ENCODE measurements at regions not wholly inside any gene's neighbourhood (a gene's known extent, or its start where the extent isn't known, plus 50 kb on each side); places are given as distances from the start of the nearest gene placed in this dataset.

- no peak for DNase-seq (ENCODE audit: low read depth)
These were observed 317.6 kb upstream of the CNKSR2 start for GRCh38 chrX:21056622-21057021.

DNA sequence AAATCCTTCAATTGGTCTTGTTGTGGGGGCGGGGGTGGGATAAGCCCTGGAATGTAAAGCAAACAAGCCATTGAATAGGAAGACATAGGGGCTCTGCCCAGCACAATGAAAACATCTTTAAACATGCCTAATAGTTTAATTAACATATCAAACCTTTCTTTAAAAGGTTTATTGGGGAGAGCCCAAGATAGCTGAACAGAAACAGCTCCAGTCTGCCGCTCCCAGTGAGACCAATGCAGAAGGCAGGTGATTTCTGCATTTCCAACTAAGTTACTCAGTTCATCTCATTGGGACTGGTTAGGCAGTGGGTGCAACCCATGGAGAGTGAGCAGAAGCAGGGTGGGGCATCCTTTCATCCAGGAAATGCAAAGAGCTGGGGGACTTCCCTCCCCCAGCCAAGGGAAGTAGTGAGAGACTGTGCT lies 327.2 kb upstream of the CNKSR2 start:
- no peak for DNase-seq (ENCODE audit: low read depth)

GRCh38 chrX:21014326-21014725 lies 359.9 kb upstream of the CNKSR2 start:
- no peak for DNase-seq (ENCODE audit: low read depth)

DNA sequence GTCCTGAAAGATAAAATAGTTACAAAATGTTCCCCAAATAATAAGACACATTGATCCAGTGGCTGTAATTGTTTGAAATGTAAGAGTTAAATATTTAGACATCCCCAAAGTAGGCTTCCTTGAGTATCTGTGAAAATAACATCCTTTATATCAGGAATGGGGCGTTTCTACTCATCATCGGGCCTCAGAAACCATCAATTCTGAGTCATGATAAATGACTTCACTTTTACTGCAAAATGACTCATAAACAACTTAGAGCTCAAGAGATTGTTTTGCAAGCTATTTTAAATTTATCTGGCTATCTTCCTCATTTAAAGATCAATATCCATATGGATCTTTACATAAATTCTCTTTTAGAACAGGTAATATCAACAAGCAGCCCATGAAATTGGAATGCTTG lies 369.4 kb upstream of the CNKSR2 start:
- DNase-seq (ENCODE audit: low read depth), result no peak

- no peak for DNase-seq (ENCODE audit: low read depth)
These were observed 378.4 kb upstream of the CNKSR2 start for GRCh38 chrX:20995829-20996228.

DNA sequence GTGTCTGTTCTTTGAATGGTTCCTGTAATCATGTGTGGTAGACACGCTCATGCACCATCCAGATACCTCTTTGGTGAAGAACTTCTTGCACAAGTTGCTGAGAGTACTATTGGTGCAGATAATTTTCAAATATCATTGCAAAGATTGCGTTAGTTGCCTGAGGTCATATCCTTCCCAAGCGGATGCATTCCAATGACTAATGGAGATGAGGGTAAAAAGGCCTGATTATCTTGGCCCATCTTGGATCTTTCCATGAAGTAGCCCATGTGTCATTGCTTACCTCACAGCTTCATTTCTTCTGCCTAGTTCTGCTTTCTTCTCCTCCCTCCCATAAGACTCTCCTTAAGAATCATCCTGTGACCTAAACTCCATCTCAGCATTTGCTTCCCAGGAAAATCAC lies 384.9 kb upstream of the CNKSR2 start:
- DNase-seq (ENCODE audit: low read depth), result no peak

- no peak for DNase-seq (ENCODE audit: low read depth)
These were observed 385.4 kb upstream of the CNKSR2 start for GRCh38 chrX:20988804-20989203.

DNA sequence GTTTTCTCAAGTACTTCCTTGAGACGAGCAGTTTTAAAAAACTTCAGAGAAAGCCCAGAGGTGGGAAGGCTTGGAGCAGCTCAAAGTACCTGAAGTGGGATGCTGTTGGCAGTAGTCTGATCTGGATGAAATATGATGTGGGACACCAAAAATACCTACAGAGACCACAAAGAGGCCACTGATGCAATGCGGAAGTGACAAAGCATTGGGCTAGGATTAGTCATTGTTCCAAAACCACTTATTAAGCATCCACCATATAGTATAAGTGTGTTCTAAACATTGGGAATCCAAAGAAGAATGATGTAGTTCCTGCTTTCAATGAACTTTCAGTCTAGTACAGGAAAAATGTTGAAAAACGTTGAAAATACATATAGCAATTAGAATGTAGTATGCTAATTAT lies 386.1 kb upstream of the CNKSR2 start:
- DNase-seq (ENCODE audit: low read depth), result no peak

GRCh38 chrX:20980426-20980825 lies 393.8 kb upstream of the CNKSR2 start:
- no peak for DNase-seq (ENCODE audit: low read depth)

DNA sequence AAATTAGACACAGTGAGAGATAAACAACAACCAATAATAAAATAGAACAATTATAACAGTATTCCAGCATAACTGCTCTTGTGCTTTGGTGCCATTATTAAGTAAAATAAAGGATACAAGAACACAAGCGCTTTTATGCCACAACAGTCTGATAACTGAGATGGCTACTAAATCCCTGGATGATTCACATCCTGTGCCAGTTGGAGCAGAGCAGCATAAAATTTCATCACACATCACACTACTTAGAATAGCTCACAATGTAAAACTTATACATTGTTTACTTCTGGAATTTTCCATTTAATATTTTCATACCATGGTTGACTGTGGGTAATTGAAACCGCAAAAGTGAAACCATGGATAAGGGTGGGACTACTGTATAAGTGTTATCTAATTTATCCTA lies 399.9 kb upstream of the CNKSR2 start:
- no peak for DNase-seq (ENCODE audit: low read depth)

DNA sequence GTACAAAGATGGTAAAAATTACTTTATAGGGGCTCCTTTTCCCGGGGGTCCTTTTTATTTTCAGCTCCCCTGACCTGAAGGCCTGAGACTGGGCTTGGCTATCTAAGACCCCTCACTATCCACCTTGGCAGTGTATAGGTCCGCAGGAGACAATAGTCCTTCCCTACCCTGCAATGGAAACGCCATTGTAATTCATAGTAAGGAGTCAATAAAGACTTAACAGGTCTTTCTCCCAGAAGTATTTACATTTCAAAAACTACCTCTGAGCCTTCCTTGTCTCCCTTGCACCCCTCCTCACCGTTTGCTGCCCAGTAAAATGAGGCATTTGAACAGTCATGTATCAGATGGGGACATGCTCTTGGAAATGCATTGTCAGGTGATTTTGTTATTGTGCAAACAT lies 401.2 kb upstream of the CNKSR2 start:
- no peak for DNase-seq (ENCODE audit: low read depth)

DNA sequence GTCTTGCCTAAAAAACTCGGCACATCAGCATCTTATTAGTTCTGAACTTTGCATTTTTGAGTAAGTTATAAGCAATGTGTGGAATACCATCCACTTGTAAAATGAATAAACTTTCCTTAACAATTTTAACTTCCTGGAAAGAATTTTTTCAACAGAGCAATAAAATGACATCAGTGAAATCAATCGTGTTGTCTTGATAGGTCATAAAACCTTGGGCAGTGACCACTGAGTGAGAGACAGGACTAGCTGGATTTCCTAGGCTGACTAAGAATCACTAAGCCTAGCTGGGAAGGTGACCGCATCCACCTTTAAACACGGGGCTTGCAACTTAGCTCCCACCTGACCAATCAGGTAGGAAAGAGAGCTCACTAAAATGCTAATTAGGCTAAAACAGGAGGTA lies 403.0 kb upstream of the CNKSR2 start:
- DNase-seq (ENCODE audit: low read depth), result no peak

GRCh38 chrX:20969565-20969964 lies 404.7 kb upstream of the CNKSR2 start:
- no peak for DNase-seq (ENCODE audit: low read depth)

- no peak for DNase-seq (ENCODE audit: low read depth)
These were observed 405.2 kb upstream of the CNKSR2 start for GRCh38 chrX:20968996-20969395.

GRCh38 chrX:20967725-20968124 lies 406.5 kb upstream of the CNKSR2 start:
- no peak for DNase-seq (ENCODE audit: low read depth)

- no peak for DNase-seq (ENCODE audit: low read depth)
These were observed 408.8 kb upstream of the CNKSR2 start for GRCh38 chrX:20965270-20966044.

DNA sequence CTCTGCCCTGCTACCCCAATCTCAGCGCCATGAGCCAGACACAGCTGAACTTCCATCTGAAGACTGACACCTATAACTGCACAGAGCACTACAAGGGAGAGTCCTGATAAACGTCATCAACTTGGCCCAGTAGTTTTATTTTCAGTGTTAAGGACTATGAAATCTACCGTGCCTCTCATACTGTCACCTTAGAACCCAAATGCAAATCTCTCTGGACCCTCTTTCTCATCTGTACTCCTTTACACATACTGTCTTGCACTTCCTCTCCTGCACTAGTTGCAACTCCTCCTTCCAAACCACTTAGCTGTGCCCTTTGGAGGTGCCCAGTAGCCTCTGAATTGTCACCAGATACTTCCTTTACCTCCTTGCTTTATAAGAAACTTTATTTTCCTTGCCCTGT lies 420.2 kb upstream of the CNKSR2 start:
- no peak for DNase-seq (ENCODE audit: low read depth)

GRCh38 chrX:20952180-20952579 lies 422.0 kb upstream of the CNKSR2 start:
- no peak for DNase-seq (ENCODE audit: low read depth)

GRCh38 chrX:20951016-20951810 lies 423.0 kb upstream of the CNKSR2 start:
- no peak for DNase-seq (ENCODE audit: low read depth)

DNA sequence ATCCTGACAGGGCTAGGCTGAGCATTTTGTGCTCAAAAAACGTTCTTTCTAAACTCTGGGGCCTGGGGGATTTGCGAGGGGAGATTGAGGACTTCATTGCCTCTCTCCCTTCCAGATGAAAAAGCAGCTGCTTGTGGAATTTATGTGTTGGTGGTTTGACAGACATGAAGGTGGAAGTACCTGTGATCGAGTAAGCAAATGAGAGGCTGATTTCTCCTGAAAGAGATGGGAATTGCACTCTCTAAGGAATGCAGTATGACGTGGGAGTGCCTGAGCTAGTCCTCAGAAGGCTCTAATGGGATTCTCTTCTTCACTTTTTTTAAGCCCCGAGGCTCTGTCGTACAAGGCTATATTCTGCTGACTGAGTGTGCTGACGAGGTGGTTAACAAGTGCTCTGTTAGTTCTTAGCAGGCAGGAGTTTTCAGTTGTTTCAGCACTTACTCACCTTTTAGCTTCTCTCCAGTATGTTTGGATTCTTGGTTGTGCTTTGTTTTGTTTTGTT lies 426.8 kb upstream of the CNKSR2 start:
- no peak for DNase-seq (ENCODE audit: low read depth)

GRCh38 chrX:20913760-20914159 lies 460.5 kb upstream of the CNKSR2 start:
- no peak for DNase-seq (ENCODE audit: low read depth)

DNA sequence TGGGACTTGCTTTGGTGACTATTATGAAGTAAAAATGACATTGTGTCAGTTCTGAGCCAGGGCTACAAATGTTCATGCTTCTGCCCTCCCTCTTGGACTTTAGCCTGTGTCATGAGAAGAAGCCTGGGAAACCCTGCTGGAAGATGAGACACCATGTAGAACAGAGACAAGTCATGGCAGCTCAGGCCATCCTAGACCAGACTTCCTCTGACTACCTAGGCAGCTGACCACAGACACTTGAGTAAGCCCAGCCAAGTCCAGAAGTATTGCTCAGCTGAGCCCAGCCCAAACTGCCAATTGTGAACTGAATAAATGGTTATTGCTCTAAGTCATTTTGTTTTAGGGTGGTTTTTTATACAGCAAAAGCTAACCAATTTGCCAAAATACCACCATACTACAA lies 467.6 kb upstream of the CNKSR2 start:
- DNase-seq (ENCODE audit: low read depth), result no peak

DNA sequence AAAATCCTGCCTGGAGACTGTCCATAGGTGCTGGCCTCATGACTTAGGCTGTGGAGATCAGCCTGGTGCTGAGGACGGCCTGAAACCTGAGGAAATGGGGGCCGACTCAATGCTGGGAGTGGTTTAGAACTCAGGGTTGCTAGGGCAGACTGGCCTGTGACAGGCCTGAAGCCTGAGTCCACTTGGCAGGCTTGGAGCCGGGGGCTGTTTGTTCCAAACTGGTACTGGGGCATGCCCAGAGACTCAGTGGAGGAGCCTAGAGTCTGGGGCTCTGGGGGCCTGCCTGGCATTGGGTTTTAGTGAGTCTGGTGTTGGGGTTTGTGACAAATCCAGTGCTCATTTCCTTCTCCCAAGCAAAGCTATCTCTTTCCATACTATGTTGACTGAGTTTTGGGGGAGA lies 489.7 kb upstream of the CNKSR2 start:
- DNase-seq (ENCODE audit: low read depth), result no peak
